NCI-H1694 (cell line): ENCODE measurements at regions not wholly inside any gene's neighbourhood (a gene's known extent, or its start where the extent isn't known, plus 50 kb on each side); places are given as distances from the start of the nearest gene placed in this dataset.

ENCODE experiments used
- DNase-seq: peaks from one replicate; lab custom pipeline; 2025; lab: John Stamatoyannopoulos, UW

DNA sequence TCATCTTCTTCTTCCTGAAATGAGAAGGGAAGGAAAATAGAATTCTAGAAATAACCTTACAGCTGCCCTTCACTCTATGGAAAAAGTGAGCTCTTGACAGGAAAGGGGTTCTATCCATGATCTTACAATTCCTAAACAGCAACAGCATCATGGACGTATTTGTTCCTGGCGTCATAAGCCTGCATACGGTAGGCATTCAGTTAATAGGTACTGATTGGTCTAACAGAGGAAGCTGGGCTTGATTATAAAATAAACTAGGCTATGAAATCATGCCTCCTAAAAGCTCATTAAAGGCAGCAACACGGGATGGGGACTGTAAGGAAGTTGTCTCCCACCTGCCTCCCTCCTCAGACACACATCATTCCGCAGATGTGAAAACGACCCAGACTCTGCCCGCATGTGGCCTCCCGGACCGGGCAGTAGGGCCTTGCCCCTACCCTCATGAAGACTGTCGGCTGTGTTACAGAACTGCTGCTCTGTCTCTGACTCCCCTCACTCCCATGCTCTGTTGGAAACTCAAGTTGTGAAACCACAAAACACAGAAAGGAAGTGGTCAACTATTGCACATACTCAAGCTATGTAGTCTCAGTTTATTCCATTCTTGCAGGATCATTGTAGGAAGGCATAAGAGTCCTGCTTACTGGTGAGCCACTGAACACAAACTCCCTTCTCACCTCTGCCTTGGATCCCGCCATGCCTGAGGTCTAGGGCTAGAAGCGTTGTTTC, 129.8 kb downstream of the DLEU7 start:
- no peak for DNase-seq

- no peak for DNase-seq
Observed at GRCh38 chr13:50714891-50715290, 128.6 kb downstream of the DLEU7 start.

GRCh38 chr13:50715402-50716146, 127.9 kb downstream of the DLEU7 start:
- DNase-seq, result no peak

DNA sequence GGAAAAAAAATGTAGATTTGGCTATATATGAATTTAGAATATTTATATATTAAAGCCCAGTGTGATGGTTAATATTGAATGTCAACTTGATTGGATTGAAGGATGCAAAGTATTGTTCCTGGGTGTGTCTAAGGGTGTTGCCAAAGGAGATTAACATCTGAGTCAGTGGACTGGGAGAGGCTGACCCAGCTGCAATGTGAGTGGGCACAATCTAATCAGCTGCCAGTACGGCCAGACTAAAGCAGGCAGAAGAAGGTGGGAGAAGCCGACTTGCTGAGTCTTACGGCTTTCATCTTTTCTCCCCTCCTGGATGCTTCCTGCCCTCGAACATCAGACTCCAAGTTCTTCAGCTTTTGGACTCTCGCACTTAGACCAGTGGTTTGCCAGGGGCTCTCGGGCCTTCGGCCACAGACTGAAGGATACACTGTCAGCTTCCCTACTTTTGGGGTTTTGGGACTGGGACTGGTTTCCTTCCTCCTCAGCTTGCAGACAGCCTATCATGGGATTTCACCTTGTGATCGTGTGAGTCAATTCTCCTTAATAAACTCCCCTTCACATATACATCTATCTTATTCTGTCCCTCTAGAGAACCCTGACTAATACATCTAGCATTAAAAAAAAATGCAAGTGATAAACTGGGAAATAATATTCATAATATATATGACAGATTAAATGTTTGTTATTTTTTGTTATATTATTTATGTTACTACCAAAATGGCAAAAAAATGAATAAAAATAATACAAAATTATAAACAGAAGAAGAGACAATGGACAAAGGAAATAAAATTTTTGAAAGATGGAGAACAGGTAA, 122.4 kb downstream of the DLEU7 start:
- DNase-seq, result no peak

GRCh38 chr13:50721672-50721992, 121.9 kb downstream of the DLEU7 start:
- no peak for DNase-seq

- no peak for DNase-seq
Observed at GRCh38 chr13:50722440-50723125, 120.9 kb downstream of the DLEU7 start.

DNA sequence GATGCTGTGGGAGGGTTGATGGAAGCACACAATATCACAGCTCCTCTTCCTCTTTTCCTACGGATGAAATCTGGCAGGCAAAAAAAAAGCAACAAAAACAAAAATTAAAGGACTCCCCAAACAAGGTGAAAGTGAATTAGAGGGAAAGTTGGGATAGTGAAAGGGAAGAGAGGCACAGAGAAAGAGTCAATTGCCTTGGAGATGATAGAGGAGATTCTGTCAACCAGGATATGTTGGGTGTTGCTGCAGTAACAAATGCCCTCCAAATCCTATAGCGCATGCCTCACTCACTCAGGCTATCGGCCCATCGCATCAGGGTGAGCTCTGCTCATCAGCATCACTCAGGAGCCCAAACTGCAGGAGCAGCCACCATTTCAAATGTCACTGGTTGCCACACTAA, 119.1 kb downstream of the DLEU7 start:
- no peak for DNase-seq

- DNase-seq, result no peak
Observed at GRCh38 chr13:50724913-50725312, 118.6 kb downstream of the DLEU7 start.

DNA sequence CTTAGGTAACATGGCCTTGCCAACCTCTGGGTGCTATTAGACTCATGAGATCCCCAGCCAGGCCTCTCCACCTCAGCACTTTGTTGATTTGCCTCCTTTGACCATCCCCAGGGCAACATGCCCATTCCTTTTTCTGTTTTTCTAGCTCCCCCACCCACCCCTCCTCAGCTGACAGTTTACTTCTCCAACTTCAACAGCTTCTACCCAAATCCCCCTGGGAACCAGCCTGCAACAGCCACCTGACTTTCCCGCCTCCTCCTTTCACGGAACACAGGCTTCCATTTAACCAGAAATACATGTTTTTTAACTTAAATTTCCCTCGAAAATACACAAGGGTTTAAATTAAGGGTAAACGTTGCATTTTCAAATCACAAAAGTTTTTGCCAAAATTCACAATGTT, 117.3 kb downstream of the DLEU7 start:
- DNase-seq, result no peak

GRCh38 chr13:50729177-50729576, 114.3 kb downstream of the DLEU7 start:
- DNase-seq, result no peak

- no peak for DNase-seq
Observed at GRCh38 chr13:50730496-50731351, 112.8 kb downstream of the DLEU7 start.

GRCh38 chr13:50731400-50731799, 112.1 kb downstream of the DLEU7 start:
- no peak for DNase-seq

GRCh38 chr13:50732712-50733111, 110.8 kb downstream of the DLEU7 start:
- DNase-seq, result no peak

- no peak for DNase-seq
Observed at GRCh38 chr13:50733392-50733791, 110.1 kb downstream of the DLEU7 start.

- no peak for DNase-seq
Observed at GRCh38 chr13:50735071-50735470, 108.4 kb downstream of the DLEU7 start.

- DNase-seq, result no peak
Observed at GRCh38 chr13:50740052-50740741, 103.3 kb downstream of the DLEU7 start.

- no peak for DNase-seq
Observed at GRCh38 chr13:50742353-50742752, 101.1 kb downstream of the DLEU7 start.

DNA sequence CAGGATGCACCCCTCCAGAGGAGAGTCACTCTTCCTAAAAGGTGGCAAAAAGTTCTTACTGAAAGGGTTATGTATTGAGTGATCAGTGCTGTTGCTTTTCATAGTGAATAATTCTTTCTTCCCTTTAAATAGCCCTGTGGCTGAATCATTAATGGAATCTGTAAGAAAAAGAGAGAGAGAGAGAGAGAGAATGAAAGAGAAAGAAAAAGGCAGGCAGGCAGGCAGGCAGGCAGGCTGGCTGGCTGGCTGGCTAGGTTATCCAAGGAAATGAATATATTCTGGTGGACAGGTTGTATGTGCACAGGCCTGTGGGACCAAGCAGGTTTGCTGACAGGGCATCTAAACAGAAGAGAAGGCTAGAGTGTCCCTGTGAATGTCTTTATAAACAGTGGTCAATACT, 100.5 kb downstream of the DLEU7 start:
- no peak for DNase-seq

- DNase-seq, result no peak
Observed at GRCh38 chr13:50744116-50744660, 99.3 kb downstream of the DLEU7 start.

DNA sequence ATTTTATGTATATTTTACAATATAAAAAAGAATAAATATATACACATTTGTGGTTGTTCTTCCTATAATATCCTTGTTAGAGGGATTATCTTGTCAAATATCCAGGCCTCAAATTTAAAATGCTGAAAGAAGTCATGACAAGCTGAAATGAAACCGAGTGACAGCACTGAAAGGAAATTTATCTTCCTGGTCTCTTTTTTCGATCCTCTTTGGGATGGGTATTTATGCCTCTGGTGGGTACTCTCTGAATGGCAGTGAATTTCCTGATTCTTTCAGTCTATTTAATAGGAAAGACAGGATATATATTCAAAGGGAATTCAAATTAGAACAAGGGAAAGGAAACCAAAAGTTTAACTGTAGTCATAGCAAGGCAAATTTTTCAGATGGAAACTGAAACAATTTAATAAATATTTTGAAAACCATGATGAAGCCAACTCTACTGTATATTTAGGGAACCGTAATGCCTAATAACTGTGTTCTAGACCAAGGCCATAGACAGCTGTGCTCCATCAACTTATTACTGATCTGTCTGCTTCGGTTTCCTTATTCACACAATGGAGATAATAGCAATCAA, 97.9 kb downstream of the DLEU7 start:
- DNase-seq, result no peak
